HFF-Myc (cell line): ENCODE measurements at regions not wholly inside any gene's neighbourhood (a gene's known extent, or its start where the extent isn't known, plus 50 kb on each side); places are given as distances from the start of the nearest gene placed in this dataset.
A peak's percentile ranks its signal among the peaks of the same experiment; 100 is the strongest.

Experiments used
- DNase-seq: peaks from one replicate; pipeline ENCODE4 v3.0.0-alpha.2; 2011; ENCODE audit warnings: low read depth; ENCODE audit errors: extremely low read depth
- H3K4me3 ChIP-seq: replicated peaks from 2 replicates; pipeline ENCODE4 v1.5.1; 2011; ENCODE audit warnings: low read depth, mild to moderate bottlenecking, control low read depth, low read length
- TF ChIP-seq, protein P1 (sequence below): IDR thresholded peaks from 2 replicates; pipeline ENCODE4 v1.5.1; 2012; ENCODE audit warnings: mild to moderate bottlenecking, low read depth, low read length, control low read depth; ENCODE audit errors: missing control alignments

DNA sequence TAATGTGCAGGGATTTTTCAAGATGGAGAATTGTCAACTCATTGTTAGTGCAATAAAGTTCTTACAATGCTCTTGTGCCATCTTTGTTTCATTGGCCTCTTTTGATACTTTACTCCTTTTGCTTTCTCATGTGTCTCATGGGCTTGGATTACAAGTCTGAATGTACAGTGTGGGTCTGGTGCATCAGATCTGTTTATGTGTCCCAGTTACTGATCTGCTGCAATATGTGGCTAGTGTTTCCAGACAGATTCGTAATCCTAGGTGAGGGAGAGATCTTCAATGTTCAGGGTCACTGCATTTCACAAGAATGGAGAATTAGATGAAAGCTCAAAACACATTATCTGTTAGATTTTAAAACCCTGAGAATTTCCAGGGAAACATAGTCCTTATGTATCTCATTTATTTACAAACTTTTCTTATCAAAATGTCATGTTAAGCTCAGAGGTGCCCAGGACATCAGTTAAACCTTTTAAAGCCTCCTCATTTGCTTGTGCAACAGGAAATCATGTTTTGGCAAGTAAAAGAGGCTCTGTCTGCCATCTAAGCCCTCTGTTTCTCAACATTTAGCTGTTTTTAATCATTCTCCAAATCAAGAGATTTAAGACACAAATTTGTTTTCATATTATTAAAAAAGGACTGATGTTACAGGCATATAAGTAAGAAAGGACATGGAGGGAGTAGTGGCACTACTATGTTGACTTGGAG is 108.1 kb downstream of the NUP35 start:
- H3K4me3 ChIP-seq: no peak overlapping the region
- DNase-seq: no peak
- TF ChIP-seq, protein P1, sequence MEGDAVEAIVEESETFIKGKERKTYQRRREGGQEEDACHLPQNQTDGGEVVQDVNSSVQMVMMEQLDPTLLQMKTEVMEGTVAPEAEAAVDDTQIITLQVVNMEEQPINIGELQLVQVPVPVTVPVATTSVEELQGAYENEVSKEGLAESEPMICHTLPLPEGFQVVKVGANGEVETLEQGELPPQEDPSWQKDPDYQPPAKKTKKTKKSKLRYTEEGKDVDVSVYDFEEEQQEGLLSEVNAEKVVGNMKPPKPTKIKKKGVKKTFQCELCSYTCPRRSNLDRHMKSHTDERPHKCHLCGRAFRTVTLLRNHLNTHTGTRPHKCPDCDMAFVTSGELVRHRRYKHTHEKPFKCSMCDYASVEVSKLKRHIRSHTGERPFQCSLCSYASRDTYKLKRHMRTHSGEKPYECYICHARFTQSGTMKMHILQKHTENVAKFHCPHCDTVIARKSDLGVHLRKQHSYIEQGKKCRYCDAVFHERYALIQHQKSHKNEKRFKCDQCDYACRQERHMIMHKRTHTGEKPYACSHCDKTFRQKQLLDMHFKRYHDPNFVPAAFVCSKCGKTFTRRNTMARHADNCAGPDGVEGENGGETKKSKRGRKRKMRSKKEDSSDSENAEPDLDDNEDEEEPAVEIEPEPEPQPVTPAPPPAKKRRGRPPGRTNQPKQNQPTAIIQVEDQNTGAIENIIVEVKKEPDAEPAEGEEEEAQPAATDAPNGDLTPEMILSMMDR: no peak

DNA sequence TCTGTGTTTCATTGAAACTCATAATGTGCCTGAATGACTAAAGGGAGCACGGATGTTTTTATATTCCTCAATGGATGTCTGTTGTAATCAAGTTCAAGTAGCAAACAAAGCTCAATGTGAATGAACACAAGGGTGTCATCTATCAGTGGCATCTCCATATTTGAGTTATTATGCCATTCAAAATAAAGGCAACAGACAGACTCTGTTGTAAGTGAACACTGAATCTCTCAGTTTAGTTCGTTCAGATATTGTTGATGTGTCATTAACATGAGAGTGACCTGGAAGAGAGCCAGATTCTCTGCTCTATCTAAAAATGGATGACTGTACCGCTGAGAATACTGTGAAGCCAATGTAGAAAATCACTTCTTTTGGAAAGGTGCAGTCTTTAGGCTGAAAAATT is 118.7 kb downstream of the NUP35 start:
- DNase-seq: no peak
- TF ChIP-seq, protein P1: no peak
- no peak overlapping the region for H3K4me3 ChIP-seq

DNA sequence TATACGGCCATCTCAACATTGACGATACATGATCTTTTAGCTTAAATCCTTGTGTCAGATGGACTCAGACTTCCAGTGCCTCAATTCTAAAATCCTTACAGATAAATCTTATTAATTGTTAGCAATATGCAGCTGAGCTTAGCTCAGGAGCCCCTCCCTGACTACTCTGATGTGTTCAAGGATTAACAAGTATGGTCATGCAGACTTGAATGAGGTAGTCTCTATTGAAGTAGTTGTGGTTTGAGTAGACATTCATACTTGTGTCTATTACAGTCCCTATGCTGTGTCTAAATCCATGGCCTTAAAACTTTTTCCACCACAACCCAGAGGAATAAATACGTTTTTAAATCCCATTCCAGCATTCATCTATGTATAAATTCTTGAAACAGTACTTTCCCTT is 119.5 kb downstream of the NUP35 start:
- TF ChIP-seq, protein P1: no peak
- no peak for DNase-seq
- H3K4me3 ChIP-seq: no peak overlapping the region

DNA sequence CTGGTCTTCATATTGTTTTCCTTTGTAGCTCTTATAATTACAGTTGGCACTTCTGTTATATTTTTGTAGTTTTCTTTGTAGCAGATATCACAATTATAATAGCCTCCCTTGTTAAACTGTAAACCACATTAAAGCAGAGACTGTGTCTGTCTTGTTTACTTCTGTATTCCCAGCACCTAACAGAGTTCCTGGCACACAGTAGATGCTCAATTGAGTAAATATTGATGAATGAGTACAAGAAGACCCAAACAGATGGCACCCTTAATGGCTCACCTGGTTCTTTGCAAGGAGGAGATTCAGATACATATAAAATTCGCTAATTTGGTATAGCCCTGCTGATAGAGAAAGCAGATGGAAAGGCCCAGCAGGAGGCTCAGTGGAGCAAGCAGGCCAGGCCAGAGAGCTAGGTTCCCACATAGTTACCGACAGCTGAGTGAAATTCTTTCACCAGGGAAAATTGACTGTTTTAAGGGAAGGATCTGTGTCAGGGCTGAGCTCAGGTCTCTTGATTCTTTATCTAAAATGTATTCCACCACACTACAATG is 120.1 kb downstream of the NUP35 start:
- DNase-seq: no peak
- TF ChIP-seq, protein P1: no peak
- no peak overlapping the region for H3K4me3 ChIP-seq

DNA sequence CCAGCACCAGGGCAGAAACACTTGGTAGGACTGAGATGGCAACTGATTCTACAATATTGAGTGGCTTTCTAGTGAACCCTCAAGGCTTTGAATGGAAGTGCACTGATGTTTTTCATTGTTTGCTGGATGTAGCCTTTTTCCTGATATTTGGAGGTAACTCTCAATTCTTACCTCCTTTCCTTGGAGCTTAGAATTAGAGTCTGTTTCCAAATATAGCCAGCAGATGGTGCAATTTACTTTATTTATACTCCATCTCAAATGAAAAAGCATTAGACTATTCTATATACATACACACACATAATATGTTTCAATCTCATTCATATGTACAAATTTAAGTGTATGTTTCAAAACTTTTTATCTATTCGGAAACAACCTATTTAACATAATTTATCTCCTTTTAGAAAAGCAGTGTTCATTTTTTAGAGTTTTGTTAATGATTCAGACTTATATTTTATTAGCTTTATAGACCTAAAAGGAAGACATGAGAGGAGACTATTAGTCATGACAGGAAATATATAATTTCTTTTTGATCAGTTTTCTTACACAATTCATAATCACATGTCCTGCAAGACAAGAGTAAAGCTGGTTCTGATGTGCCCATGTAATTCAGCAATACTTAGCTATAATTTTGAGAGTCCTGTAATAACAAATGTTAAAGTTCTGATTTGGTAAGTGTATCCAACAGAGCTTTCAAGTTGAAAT is 124.8 kb downstream of the NUP35 start:
- DNase-seq: peak; percentile 12

DNA sequence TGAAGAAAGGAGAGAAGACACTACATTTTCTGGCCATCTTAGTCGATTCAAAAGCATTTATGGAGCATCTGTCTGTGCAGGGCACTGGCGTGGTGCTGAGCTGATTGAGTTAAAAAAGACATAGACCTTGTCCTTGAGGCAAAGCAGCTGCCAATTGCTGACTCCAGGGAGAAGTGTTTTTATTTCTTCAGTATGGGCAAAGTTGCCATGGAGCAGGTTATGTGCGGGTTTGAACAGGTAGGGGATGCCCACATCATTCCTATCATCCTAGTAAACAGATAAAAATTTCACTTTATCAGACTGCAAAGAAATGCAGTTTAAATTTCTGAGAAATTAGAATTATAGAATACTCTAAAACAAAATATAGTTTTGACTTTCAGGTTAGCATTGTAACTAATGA is 125.8 kb downstream of the NUP35 start:
- TF ChIP-seq, protein P1: no peak
- no peak for DNase-seq
- H3K4me3 ChIP-seq: no peak overlapping the region

More for the DNA sequence above, 124.8 kb downstream of the NUP35 start:
- no peak overlapping the region for H3K4me3 ChIP-seq
- TF ChIP-seq, protein P1: no peak
